Adrenal gland (tissue), 9 donors: ENCODE measurements at regions not wholly inside any gene's neighbourhood (a gene's known extent, or its start where the extent isn't known, plus 50 kb on each side); places are given as distances from the start of the nearest gene placed in this dataset.
"Not testable (repeated sequence)": the region's sequence is repeated elsewhere in the genome, so short reads cannot be mapped to it uniquely, and the experiment has no call there.

Experiments
- DNase-seq, 7 donors: peaks; one replicate each; pipeline ENCODE4 v3.0.0-alpha.2; 2019 to 2020
- H3K27ac ChIP-seq, 5 donors: fragments of 200-600 bp; sonication (generic) in 4 of 5; 1 replicate in 3 of 5; 2 replicates in 2 of 5; pipeline versions ENCODE4 v1.5.1 to v1.8.0; 2016 to 2020; ENCODE audit warnings: mild to moderate bottlenecking in 1 of 5
- H3K27me3 ChIP-seq: fragments of 200-600 bp; 2 replicates; pipeline ENCODE4 v1.8.0; 2021
- H3K36me3 ChIP-seq, 2 donors: fragments of 200-600 bp; replicated peaks in 1 of 2; 1 replicate in 1 of 2; 2 replicates in 1 of 2; pipeline versions ENCODE4 v1.5.1 to v1.8.0; 2018 to 2022
- H3K4me1 ChIP-seq, 2 donors: fragments of 200-600 bp; replicated peaks in 1 of 2; 1 replicate in 1 of 2; 2 replicates in 1 of 2; pipeline versions ENCODE4 v1.5.1 to v1.8.0; 2018 to 2021
- H3K4me3 ChIP-seq, 4 donors: fragments of 200-600 bp; sonication (generic) in 3 of 4; one replicate each; pipeline ENCODE4 v1.5.1; 2016 to 2018
- H3K9me3 ChIP-seq, 3 donors: fragments of 200-600 bp; sonication (generic) in 1 of 3; replicated peaks in 1 of 3; 1 replicate in 2 of 3; 2 replicates in 1 of 3; pipeline versions ENCODE4 v1.5.1 to v1.8.0; 2016 to 2021
- POLR2A ChIP-seq, 2 donors: fragments of 450-650 bp; IDR thresholded peaks; one replicate each; pipeline ENCODE4 v1.6.1; 2017; ENCODE audit warnings: antibody characterized with exemption in 2 of 2, mild to moderate bottlenecking in 2 of 2, moderate library complexity in 1 of 2
- WGBS, 4 donors: extraction: QIAGEN DNeasy Blood & Tissue Kit in 2 of 4; methylation state at CpG; one replicate each; pipeline versions ENCODE4 v1.1.5 to v1.1.7; 2013 to 2017; 5-methylcytosine and 5-hydroxymethylcytosine counted together
- intact Hi-C, 2 donors: fragments of 100-400 bp; cut with DNase I; formaldehyde crosslinking; loops; one replicate each; pipeline versions ENCODE4 v1.14.1 to v1.15.0; 2022 to 2023
- TF ChIP-seq, protein P1 (sequence below), 6 experiments: fragments of 450-650 bp in 4 of 6; fragments of 200-600 bp in 2 of 6; sonication (generic) in 1 of 6; IDR thresholded peaks; 1 replicate in 5 of 6; 2 replicates in 1 of 6; pipeline versions ENCODE4 v1.5.1 to v1.8.0; 2016 to 2021; ENCODE audit warnings: antibody characterized with exemption in 6 of 6, mild to moderate bottlenecking in 2 of 6, moderate library complexity in 1 of 6
- donor health status: healthy with polysubstance abuse.
- donor health status: Bipolar disorder and iron deficiency.
- donor health status: DM: yes; HTN: yes; CAD: no.
- donor health status: DM: no; HTN: no; CAD: no.
- donor health status: DM: no; HTN: no; CAD: no.

DNA sequence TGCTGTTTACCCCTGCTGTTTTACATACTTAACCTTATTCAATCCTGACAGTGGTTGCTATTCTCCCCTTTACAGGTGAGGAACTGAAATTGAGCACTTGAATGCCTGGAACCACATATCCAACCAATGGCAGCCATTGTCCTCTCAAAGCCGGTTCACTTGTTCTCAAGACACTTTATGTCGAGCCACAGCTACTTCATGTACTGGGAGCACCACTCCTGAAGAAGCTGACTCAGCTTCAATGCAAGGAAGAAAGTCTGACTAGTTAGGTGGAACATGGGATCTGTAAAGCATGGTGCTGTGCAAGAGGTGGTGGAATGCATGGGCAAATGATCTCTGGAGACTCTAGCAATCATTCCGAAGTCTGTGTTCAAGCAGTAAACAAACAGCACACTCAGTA, 113.9 kb upstream of the CPM start:
- H3K4me3 ChIP-seq: no peak overlapping the region
- WGBS, 4 donors: 91 to 96% (median 94%) methylated on average over 3 of the region's 3 CpGs
- H3K27ac ChIP-seq: no peak overlapping the region
- H3K4me1 ChIP-seq: no peaks in the 10 kb centered on the region
- no peaks in the 10 kb centered on the region for H3K36me3 ChIP-seq
- H3K9me3 ChIP-seq: no peaks in the 10 kb centered on the region
- DNase-seq: no peak
- no peaks in the 10 kb centered on the region for H3K27me3 ChIP-seq
- TF ChIP-seq, protein P1, sequence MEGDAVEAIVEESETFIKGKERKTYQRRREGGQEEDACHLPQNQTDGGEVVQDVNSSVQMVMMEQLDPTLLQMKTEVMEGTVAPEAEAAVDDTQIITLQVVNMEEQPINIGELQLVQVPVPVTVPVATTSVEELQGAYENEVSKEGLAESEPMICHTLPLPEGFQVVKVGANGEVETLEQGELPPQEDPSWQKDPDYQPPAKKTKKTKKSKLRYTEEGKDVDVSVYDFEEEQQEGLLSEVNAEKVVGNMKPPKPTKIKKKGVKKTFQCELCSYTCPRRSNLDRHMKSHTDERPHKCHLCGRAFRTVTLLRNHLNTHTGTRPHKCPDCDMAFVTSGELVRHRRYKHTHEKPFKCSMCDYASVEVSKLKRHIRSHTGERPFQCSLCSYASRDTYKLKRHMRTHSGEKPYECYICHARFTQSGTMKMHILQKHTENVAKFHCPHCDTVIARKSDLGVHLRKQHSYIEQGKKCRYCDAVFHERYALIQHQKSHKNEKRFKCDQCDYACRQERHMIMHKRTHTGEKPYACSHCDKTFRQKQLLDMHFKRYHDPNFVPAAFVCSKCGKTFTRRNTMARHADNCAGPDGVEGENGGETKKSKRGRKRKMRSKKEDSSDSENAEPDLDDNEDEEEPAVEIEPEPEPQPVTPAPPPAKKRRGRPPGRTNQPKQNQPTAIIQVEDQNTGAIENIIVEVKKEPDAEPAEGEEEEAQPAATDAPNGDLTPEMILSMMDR (IDR thresholded peaks at IDR 0.05): no peak
- no peak for TF ChIP-seq POLR2A (IDR thresholded peaks at IDR 0.05)
- intact Hi-C loops: no loop called here

DNA sequence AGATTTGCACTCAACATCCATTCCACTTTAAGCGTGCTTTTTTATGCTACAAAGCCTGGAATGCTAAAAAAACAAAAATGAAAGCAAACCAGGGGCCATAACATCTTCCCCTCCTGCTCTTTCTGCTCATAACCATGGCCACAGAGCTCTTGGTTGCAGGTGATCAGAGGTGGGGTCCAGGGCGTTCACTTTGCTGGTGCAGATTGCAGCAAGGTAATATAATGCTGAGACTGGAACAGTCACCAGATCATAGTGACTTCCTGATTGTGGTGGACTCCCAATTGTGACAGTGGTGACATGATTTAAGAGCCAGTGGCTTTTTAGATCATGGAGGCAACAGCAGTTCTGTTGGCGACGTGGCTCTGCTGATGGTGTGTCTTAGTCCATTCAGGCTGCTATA, 115.0 kb upstream of the CPM start:
- Histone ChIP-seq H3K4me1 (peaks cover 0 to 4% of the 10 kb centered on the region in 2 donors), H3K27ac (no peak overlapping the region), H3K9me3 (no peaks in the 10 kb centered on the region), H3K4me3 (no peak overlapping the region), H3K36me3 (no peaks in the 10 kb centered on the region), H3K27me3 (no peaks in the 10 kb centered on the region)
- TF ChIP-seq, protein P1 (IDR thresholded peaks at IDR 0.05): no peak
- no peak for TF ChIP-seq POLR2A (IDR thresholded peaks at IDR 0.05)
- no peak for DNase-seq
- 84 to 100% (median 95%) methylated on average over 4 of the region's 4 CpGs for WGBS, 4 donors
- intact Hi-C loops: no loop called here

DNA sequence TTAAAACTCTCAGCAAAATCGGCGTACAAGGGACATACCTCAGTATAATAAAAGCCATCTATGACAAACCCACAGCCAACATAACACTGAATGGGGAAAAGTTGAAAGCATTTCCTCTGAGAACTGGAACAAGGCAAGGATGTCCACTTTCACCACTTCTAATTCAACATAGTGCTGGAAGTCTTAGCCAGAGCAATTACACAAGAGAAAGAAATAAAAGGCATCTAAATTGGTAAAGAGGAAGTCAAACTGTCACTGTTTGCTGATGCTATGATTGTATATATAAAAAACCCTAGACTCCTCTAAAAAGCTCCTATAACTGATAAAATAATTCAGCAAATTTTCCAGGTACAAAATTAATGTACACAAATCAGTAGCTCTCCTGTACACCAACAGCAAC, 116.9 kb upstream of the CPM start:
- H3K4me1 ChIP-seq, H3K4me3 ChIP-seq, intact Hi-C loops, DNase-seq, H3K27me3 ChIP-seq, H3K27ac ChIP-seq, H3K36me3 ChIP-seq, H3K9me3 ChIP-seq: not testable (repeated sequence)
- WGBS, 4 donors: 84 to 97% (median 93%) methylated on average over 2 of the region's 2 CpGs

DNA sequence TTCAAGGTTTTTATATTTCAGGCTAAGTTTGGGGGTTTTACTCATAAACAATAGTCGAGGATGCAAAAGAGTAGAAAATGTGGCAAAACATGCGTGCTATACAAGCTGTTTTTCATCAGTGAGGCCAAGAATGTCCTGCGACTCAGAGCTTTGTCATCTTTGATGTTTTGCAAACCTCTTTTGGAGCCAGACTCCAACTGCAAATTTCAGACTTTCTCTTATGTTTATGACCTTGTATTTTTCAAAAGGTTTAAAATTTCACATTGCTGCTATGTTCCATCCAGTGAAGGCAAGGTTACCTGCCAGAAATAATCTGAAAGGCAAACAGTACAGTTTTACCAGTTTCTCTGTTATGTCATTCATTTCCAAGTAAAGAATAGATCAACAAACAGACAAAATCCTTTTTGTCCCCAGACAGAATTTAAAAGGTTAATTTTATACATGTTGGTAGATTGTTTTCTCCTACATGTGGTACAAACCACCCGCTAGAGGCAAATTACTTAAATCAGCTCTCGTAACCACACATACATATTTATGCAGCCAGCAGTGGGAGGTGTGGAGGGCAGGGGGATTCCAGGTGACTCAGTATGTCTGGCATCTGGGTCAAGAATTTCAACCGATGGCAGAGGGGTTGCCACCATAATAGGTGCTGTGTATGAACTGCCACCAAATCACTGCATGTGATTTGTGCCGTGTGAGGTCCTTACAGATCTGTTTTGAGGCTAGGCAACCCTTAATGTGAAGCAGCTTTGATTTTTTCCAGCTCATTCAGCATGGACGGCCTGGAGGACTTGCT, 119.8 kb upstream of the CPM start:
- Histone ChIP-seq H3K27ac (peak overlapping the region in 1 of 5 donors; percentile 66), H3K4me3 (no peak overlapping the region), H3K9me3 (no peaks in the 10 kb centered on the region), H3K36me3 (no peaks in the 10 kb centered on the region), H3K27me3 (no peaks in the 10 kb centered on the region), H3K4me1 (peaks cover 0 to 9% of the 10 kb centered on the region in 2 donors)
- intact Hi-C loops: no loop called here
- peak in 6 of 7 donors; percentile 33 to 58 (median 56) for DNase-seq
- WGBS, 4 donors: 35 to 42% (median 38%) methylated on average over 8 of the region's 8 CpGs
- TF ChIP-seq, protein P1 (IDR thresholded peaks at IDR 0.05): peak in 3 of 6 experiments; percentile 1 to 14 (median 9)
- no peak for TF ChIP-seq POLR2A (IDR thresholded peaks at IDR 0.05)
